OCI-LY7 (cell line): ENCODE measurements at regions not wholly inside any gene's neighbourhood (a gene's known extent, or its start where the extent isn't known, plus 50 kb on each side); places are given as distances from the start of the nearest gene placed in this dataset.

Source experiments
- BruUV-seq: library from RNA; stranded (reverse); fragments of 400-500 nt; replicated peaks from 2 replicates; lab custom pipeline; 2021; lab: Mats Ljungman, UMichigan
- CTCF ChIA-PET: fragments of 300-600 bp; sonication (Branson Sonifier 250); formaldehyde crosslinking; loops from one replicate; lab custom pipeline; 2022; ENCODE audit warnings: antibody characterized with exemption; ENCODE audit not compliant: unreplicated experiment; lab: Charles Lee
- POLR2A ChIA-PET: fragments of 300-600 bp; sonication (Branson Sonifier 250); formaldehyde crosslinking; loops from one replicate; lab custom pipeline; 2022; ENCODE audit warnings: antibody characterized with exemption; lab: Charles Lee
- DNase-seq: peaks from one replicate; pipeline ENCODE4 v3.0.0-alpha.2; 2015; ENCODE audit warnings: low spot score
- H2AFZ ChIP-seq: fragments of 200-600 bp; sonication (generic), shearing (Covaris generic); 2 replicates; pipeline ENCODE4 v1.6.1; 2014; ENCODE audit warnings: mild to moderate bottlenecking, antibody characterized with exemption, low read length, moderate library complexity
- H3K27ac ChIP-seq: fragments of 200-600 bp; sonication (generic); 2 replicates; pipeline ENCODE4 v1.5.1; 2014; ENCODE audit warnings: mixed run types, low read depth, mild to moderate bottlenecking, moderate library complexity, low read length, inconsistent platforms; ENCODE audit not compliant: poor library complexity, severe bottlenecking
- H3K36me3 ChIP-seq: fragments of 200-600 bp; sonication (generic); 2 replicates; pipeline ENCODE4 v1.6.1; 2014; ENCODE audit warnings: mild to moderate bottlenecking, antibody characterized with exemption, low read length, moderate library complexity, mixed read lengths; ENCODE audit not compliant: insufficient read depth
- H3K4me1 ChIP-seq: fragments of 200-600 bp; sonication (generic); 2 replicates; pipeline ENCODE4 v1.5.1; 2014; ENCODE audit warnings: mild to moderate bottlenecking, low read length; ENCODE audit not compliant: insufficient read depth, poor library complexity, severe bottlenecking
- H3K4me2 ChIP-seq: fragments of 200-600 bp; sonication (generic); 2 replicates; pipeline ENCODE4 v1.6.1; 2014; ENCODE audit warnings: mild to moderate bottlenecking, low read length
- H3K4me3 ChIP-seq: fragments of 200-600 bp; sonication (generic); 2 replicates; pipeline ENCODE4 v1.5.1; 2014; ENCODE audit warnings: mild to moderate bottlenecking, low read depth, low read length; ENCODE audit not compliant: poor library complexity, severe bottlenecking
- H3K79me2 ChIP-seq: fragments of 200-600 bp; sonication (generic); 2 replicates; pipeline ENCODE4 v1.6.1; 2016; ENCODE audit warnings: low read depth, mild to moderate bottlenecking, low read length, moderate library complexity, mixed read lengths; ENCODE audit not compliant: insufficient read depth
- H3K9me2 ChIP-seq: fragments of 200-600 bp; sonication (generic); 2 replicates; pipeline ENCODE4 v1.6.1; 2016; ENCODE audit warnings: mild to moderate bottlenecking, low read length, mixed read lengths; ENCODE audit not compliant: insufficient read depth
- H3K9me3 ChIP-seq: fragments of 200-600 bp; sonication (generic); 2 replicates; pipeline ENCODE4 v1.6.1; 2014; ENCODE audit warnings: mild to moderate bottlenecking, mixed run types, low read length, mixed read lengths
- H4K20me1 ChIP-seq: fragments of 200-600 bp; sonication (generic); 2 replicates; pipeline ENCODE4 v1.6.1; 2014; ENCODE audit warnings: mild to moderate bottlenecking, antibody characterized with exemption, low read length, moderate library complexity, mixed read lengths; ENCODE audit not compliant: insufficient read depth
- CTCF ChIP-seq: fragments of 200-600 bp; sonication (generic); conservative IDR thresholded peaks from 2 replicates; pipeline ENCODE4 v1.5.1; 2014; ENCODE audit warnings: mild to moderate bottlenecking, antibody characterized with exemption, low read length, moderate library complexity, mixed read lengths
- EZH2phosphoT487 ChIP-seq: fragments of 200-600 bp; sonication (generic); IDR thresholded peaks from 2 replicates; pipeline ENCODE4 v1.6.1; 2018; ENCODE audit warnings: low read depth, borderline replicate concordance, mild to moderate bottlenecking, mixed run types, antibody characterized with exemption, low read length, moderate library complexity, mixed read lengths
- intact Hi-C: fragments of 100-400 bp; cut with micrococcal nuclease; formaldehyde crosslinking; loops from one replicate; pipeline ENCODE4 v1.10.0; 2022; ENCODE audit not compliant: unreplicated experiment

- TF ChIP-seq EZH2phosphoT487 (no peak), CTCF (no peak)
- no peak overlapping the region for H3K4me2 ChIP-seq
- H3K4me3 ChIP-seq: no peak overlapping the region
- no peak overlapping the region for H3K27ac ChIP-seq
- no TSS peak for BruUV-seq
- H3K36me3 ChIP-seq: no peaks in the 10 kb centered on the region
- H3K9me3 ChIP-seq: no peaks in the 10 kb centered on the region
- no peak for DNase-seq
- intact Hi-C loops: no loop called here
- H3K79me2 ChIP-seq: no peaks in the 10 kb centered on the region
- no peaks in the 10 kb centered on the region for H3K9me2 ChIP-seq
- no peak overlapping the region for H2AFZ ChIP-seq
- ChIA-PET POLR2A (interaction anchor here (0.6 to 1.2 kb wide), 4 partner anchors 10 to 185 kb away, joined by 3 read pairs; no protein-coding TSS in a partner anchor), CTCF (no interaction called here)
- H3K4me1 ChIP-seq: peaks cover 12% of the 10 kb centered on the region
- H4K20me1 ChIP-seq: no peaks in the 10 kb centered on the region
Measured at GRCh38 chr11:116148645-116149044, 624.1 kb downstream of the BUD13 start.

GRCh38 chr11:116148056-116148455 is 624.7 kb downstream of the BUD13 start:
- no peak for TF ChIP-seq EZH2phosphoT487
- no peak for TF ChIP-seq CTCF

GRCh38 chr11:116145187-116145865 is 627.5 kb downstream of the BUD13 start:
- Histone ChIP-seq H3K9me3 (no peaks in the 10 kb centered on the region), H3K36me3 (no peaks in the 10 kb centered on the region), H3K4me1 (peaks cover 12% of the 10 kb centered on the region), H2AFZ (no peak overlapping the region), H3K9me2 (no peaks in the 10 kb centered on the region), H3K27ac (no peak overlapping the region), H4K20me1 (no peaks in the 10 kb centered on the region), H3K4me2 (no peak overlapping the region), H3K4me3 (no peak overlapping the region), H3K79me2 (no peaks in the 10 kb centered on the region)
- ChIA-PET POLR2A (interaction anchor here (0.6 to 0.7 kb wide), 2 partner anchors 12 to 431 kb away, joined by 4 read pairs; no protein-coding TSS in a partner anchor), CTCF (interaction anchor here (0.6 kb wide), 1 partner anchor 452 kb away, joined by 3 read pairs; no protein-coding TSS in a partner anchor)
- no peak for DNase-seq
- TF ChIP-seq EZH2phosphoT487: no peak
- TF ChIP-seq CTCF: peak; percentile 36; the same call in 1 of the 2 replicates
- intact Hi-C loops: no loop called here
- BruUV-seq: no TSS peak

More at GRCh38 chr11:116148056-116148455, 624.7 kb downstream of the BUD13 start:
- BruUV-seq: no TSS peak
- H3K4me2 ChIP-seq: no peak overlapping the region
- no peaks in the 10 kb centered on the region for H3K36me3 ChIP-seq
- H3K9me3 ChIP-seq: no peaks in the 10 kb centered on the region
- peak; percentile 1 for DNase-seq
- ChIA-PET POLR2A (interaction anchor here (0.8 to 1.2 kb wide), 2 partner anchors 10 to 48 kb away, joined by 3 read pairs; no protein-coding TSS in a partner anchor), CTCF (no interaction called here)
- H3K4me3 ChIP-seq: no peak overlapping the region
- no peak overlapping the region; the same call in 1 of the 2 replicates for H2AFZ ChIP-seq
- peaks cover 12% of the 10 kb centered on the region for H3K4me1 ChIP-seq
- no peaks in the 10 kb centered on the region for H3K79me2 ChIP-seq
- no peaks in the 10 kb centered on the region for H3K9me2 ChIP-seq
- no peaks in the 10 kb centered on the region for H4K20me1 ChIP-seq
- intact Hi-C loops: no loop called here
- no peak overlapping the region for H3K27ac ChIP-seq
